HCT116 (cell line): ENCODE measurements at regions not wholly inside any gene's neighbourhood (a gene's known extent, or its start where the extent isn't known, plus 50 kb on each side); places are given as distances from the start of the nearest gene placed in this dataset.

Source experiments
- CEBPB ChIP-seq: IDR thresholded peaks from 2 replicates; pipeline ENCODE4 v1.6.1; 2012; ENCODE audit warnings: low read depth
- EZH2 ChIP-seq: fragments of 200-600 bp; sonication (generic); IDR thresholded peaks from 2 replicates; pipeline ENCODE4 v1.6.1; 2017; ENCODE audit warnings: antibody characterized with exemption, mixed run types
- POLR2A ChIP-seq: IDR thresholded peaks from 2 replicates; pipeline ENCODE4 v1.7.0; 2011; ENCODE audit warnings: borderline replicate concordance; ENCODE audit not compliant: insufficient read depth, insufficient read length; ENCODE audit errors: extremely low read depth
- POLR2AphosphoS5 ChIP-seq: IDR thresholded peaks from 2 replicates; pipeline ENCODE4 v1.6.1; 2011; ENCODE audit warnings: mild to moderate bottlenecking, low read depth, low read length, moderate library complexity
- SIN3A ChIP-seq: IDR thresholded peaks from 2 replicates; pipeline ENCODE4 v1.6.1; 2012; ENCODE audit warnings: low read depth
- TF ChIP-seq, protein P1 (sequence below), 3 experiments: fragments of 200-600 bp in 1 of 3; sonication (generic) in 1 of 3; IDR thresholded peaks in 2 of 3; conservative IDR thresholded peaks in 1 of 3; 2 replicates each; pipeline ENCODE4 v1.5.1; 2012 to 2017; ENCODE audit warnings: low read depth in 2 of 3, low read length in 2 of 3, antibody characterized with exemption in 1 of 3, borderline replicate concordance in 1 of 3, control low read depth in 1 of 3, mild to moderate bottlenecking in 1 of 3, mixed read lengths in 1 of 3, mixed run types in 1 of 3, moderate library complexity in 1 of 3; ENCODE audit not compliant: insufficient read depth in 1 of 3
- TF ChIP-seq, protein P2 (sequence below): IDR thresholded peaks from 2 replicates; pipeline ENCODE4 v1.6.1; 2012

DNA sequence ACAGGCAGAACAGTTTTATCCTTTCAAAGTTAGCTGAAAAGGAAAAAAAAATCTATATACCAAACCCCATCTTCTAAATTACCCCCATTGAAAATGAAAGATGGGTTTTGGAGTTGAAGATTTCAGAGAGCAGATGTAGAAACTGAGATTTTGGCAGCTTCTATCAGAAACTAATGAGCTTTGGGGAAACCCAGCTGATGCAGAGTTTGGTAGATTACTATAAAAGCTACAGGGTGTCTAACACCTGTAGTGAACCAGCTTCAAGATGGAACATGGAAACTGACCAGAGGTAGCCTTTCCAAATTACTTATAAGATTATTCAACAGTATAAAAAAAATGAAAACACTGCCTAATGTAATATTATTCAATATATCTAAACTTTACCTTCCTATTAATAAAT is 583.1 kb downstream of the XIRP2 start:
- TF ChIP-seq, protein P1, sequence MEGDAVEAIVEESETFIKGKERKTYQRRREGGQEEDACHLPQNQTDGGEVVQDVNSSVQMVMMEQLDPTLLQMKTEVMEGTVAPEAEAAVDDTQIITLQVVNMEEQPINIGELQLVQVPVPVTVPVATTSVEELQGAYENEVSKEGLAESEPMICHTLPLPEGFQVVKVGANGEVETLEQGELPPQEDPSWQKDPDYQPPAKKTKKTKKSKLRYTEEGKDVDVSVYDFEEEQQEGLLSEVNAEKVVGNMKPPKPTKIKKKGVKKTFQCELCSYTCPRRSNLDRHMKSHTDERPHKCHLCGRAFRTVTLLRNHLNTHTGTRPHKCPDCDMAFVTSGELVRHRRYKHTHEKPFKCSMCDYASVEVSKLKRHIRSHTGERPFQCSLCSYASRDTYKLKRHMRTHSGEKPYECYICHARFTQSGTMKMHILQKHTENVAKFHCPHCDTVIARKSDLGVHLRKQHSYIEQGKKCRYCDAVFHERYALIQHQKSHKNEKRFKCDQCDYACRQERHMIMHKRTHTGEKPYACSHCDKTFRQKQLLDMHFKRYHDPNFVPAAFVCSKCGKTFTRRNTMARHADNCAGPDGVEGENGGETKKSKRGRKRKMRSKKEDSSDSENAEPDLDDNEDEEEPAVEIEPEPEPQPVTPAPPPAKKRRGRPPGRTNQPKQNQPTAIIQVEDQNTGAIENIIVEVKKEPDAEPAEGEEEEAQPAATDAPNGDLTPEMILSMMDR (IDR thresholded peaks at IDR 0.05 in 2 of 3, conservative IDR thresholded peaks at IDR 0.05 in 1 of 3; ENCODE audit: borderline replicate concordance in 1 of 3, insufficient read depth in 1 of 3, low read depth in 2 of 3, low read length in 2 of 3) = no peak
- TF ChIP-seq SIN3A = no peak
- TF ChIP-seq, protein P2, sequence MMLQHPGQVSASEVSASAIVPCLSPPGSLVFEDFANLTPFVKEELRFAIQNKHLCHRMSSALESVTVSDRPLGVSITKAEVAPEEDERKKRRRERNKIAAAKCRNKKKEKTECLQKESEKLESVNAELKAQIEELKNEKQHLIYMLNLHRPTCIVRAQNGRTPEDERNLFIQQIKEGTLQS = no peak
- TF ChIP-seq POLR2AphosphoS5 = no peak
- no peak for TF ChIP-seq POLR2A
- TF ChIP-seq EZH2 = no peak
- no peak for TF ChIP-seq CEBPB
